ENCODE measurements at regions not wholly inside any gene's neighbourhood (a gene's known extent, or its start where the extent isn't known, plus 50 kb on each side); places are given as distances from the start of the nearest gene placed in this dataset.
A peak's percentile ranks its signal among the peaks of the same experiment; 100 is the strongest.

- H3K27ac ChIP-seq (ENCODE audit: low read length in 2 of 2), result peak overlapping the region; percentile 73 to 78
- intact Hi-C loops (cut with micrococcal nuclease), result loop anchor here (1.0 to 5.0 kb wide), 6 partner anchors 110 to 1014 kb away; no protein-coding TSS in a partner anchor
- peak; percentile 89 for TF ChIP-seq CTCF (IDR thresholded peaks at IDR 0.05)
- no peak for TF ChIP-seq EZH2 (IDR thresholded peaks at IDR 0.05; ENCODE audit: borderline replicate concordance, insufficient read depth, low read depth, low read length, poor library complexity, severe bottlenecking)
- ChIA-PET CTCF (interaction anchor here (0.6 to 6.8 kb wide), 42 partner anchors 10 to 1371 kb away, joined by 3 to 572 read pairs (median 8); no protein-coding TSS in a partner anchor), POLR2A (no interaction called here)
- peak overlapping the region; percentile 78 for H2AFZ ChIP-seq (ENCODE audit: insufficient read depth, low read depth, low read length, poor library complexity, severe bottlenecking)
- H3K36me3 ChIP-seq (replicated peaks in 1 of 2; ENCODE audit: control extremely low read depth in 1 of 2, control insufficient read depth in 1 of 2, extremely low read depth in 1 of 2, insufficient read depth in 2 of 2, low read length in 1 of 2), result no peaks in the 10 kb centered on the region
- no peaks in the 10 kb centered on the region for H3K27me3 ChIP-seq (replicated peaks in 1 of 4; ENCODE audit: control extremely low read depth in 1 of 4, control insufficient read depth in 3 of 4, insufficient read depth in 4 of 4, low read length in 3 of 4)
- Mint-ChIP-seq H3K27ac (peak overlapping the region; percentile 56), H3K4me3 (peak overlapping the region; percentile 62), H3K9me3 (ENCODE audit: insufficient read depth) (no peaks in the 10 kb centered on the region), H3K4me1 (peaks cover 29% of the 10 kb centered on the region), H3K27me3 (no peaks in the 10 kb centered on the region)
- no peaks in the 10 kb centered on the region for H3K9me3 ChIP-seq (ENCODE audit: control extremely low read depth in 1 of 3, control insufficient read depth in 2 of 3, insufficient read depth in 1 of 3, low read length in 2 of 3)
- peak; percentile 52 for ATAC-seq (ENCODE audit: low read depth)
- H3K4me2 ChIP-seq (replicated peaks; ENCODE audit: low read depth, low read length, poor library complexity, severe bottlenecking), result peak overlapping the region; percentile 66
- DNase-seq, result peak; percentile 86
- no peaks in the 10 kb centered on the region for H3K79me2 ChIP-seq (ENCODE audit: control insufficient read depth, insufficient read depth, low read length)
- no peaks in the 10 kb centered on the region for H4K20me1 ChIP-seq (ENCODE audit: control insufficient read depth, insufficient read depth, low read length, poor library complexity, severe bottlenecking)
- WGBS (ENCODE audit: insufficient coverage), result 17% methylated on average over 3 of the region's 8 CpGs
- peak overlapping the region; percentile 47 for H3K9ac ChIP-seq (ENCODE audit: low read length)
- H3K4me1 ChIP-seq (ENCODE audit: control insufficient read depth in 2 of 2, insufficient read depth in 2 of 2, low read length in 2 of 2), result peaks cover 16 to 18% of the 10 kb centered on the region in 2 donors
- H3K4me3 ChIP-seq (ENCODE audit: control extremely low read depth in 1 of 5, extremely low read depth in 1 of 5, insufficient read depth in 1 of 5, low read depth in 2 of 5, low read length in 4 of 5), result peak overlapping the region in 1 of 5 experiments; percentile 43
Observed at GRCh38 chr1:66446261-66447001, 87.5 kb upstream of the SGIP1 start.

GRCh38 chr1:66450043-66450514 is 83.9 kb upstream of the SGIP1 start:
- POLR2A ChIA-PET, result no interaction called here
- TF ChIP-seq EZH2 (IDR thresholded peaks at IDR 0.05; ENCODE audit: borderline replicate concordance, insufficient read depth, low read depth, low read length, poor library complexity, severe bottlenecking) (no peak), CTCF (IDR thresholded peaks at IDR 0.05) (no peak)

More at GRCh38 chr1:66450043-66450514, 83.9 kb upstream of the SGIP1 start:
- Mint-ChIP-seq H3K27me3 (no peaks in the 10 kb centered on the region), H3K4me1 (peaks cover 15% of the 10 kb centered on the region), H3K27ac (no peak overlapping the region), H3K9me3 (ENCODE audit: insufficient read depth) (no peaks in the 10 kb centered on the region), H3K4me3 (no peak overlapping the region)
- ATAC-seq (ENCODE audit: low read depth) (no peak), DNase-seq (no peak)
- Histone ChIP-seq H3K36me3 (replicated peaks in 1 of 2; ENCODE audit: control extremely low read depth in 1 of 2, control insufficient read depth in 1 of 2, extremely low read depth in 1 of 2, insufficient read depth in 2 of 2, low read length in 1 of 2) (no peaks in the 10 kb centered on the region), H3K4me1 (ENCODE audit: control insufficient read depth in 2 of 2, insufficient read depth in 2 of 2, low read length in 2 of 2) (peaks cover 13% of the 10 kb centered on the region in 2 donors), H3K4me3 (ENCODE audit: control extremely low read depth in 1 of 5, extremely low read depth in 1 of 5, insufficient read depth in 1 of 5, low read depth in 2 of 5, low read length in 4 of 5) (no peak overlapping the region), H2AFZ (ENCODE audit: insufficient read depth, low read depth, low read length, poor library complexity, severe bottlenecking) (no peak overlapping the region), H3K27ac (ENCODE audit: low read length in 2 of 2) (no peak overlapping the region), H3K9ac (ENCODE audit: low read length) (no peak overlapping the region), H3K79me2 (ENCODE audit: control insufficient read depth, insufficient read depth, low read length) (no peaks in the 10 kb centered on the region), H3K4me2 (replicated peaks; ENCODE audit: low read depth, low read length, poor library complexity, severe bottlenecking) (no peak overlapping the region), H4K20me1 (ENCODE audit: control insufficient read depth, insufficient read depth, low read length, poor library complexity, severe bottlenecking) (no peaks in the 10 kb centered on the region), H3K27me3 (replicated peaks in 1 of 4; ENCODE audit: control extremely low read depth in 1 of 4, control insufficient read depth in 3 of 4, insufficient read depth in 4 of 4, low read length in 3 of 4) (no peaks in the 10 kb centered on the region), H3K9me3 (ENCODE audit: control extremely low read depth in 1 of 3, control insufficient read depth in 2 of 3, insufficient read depth in 1 of 3, low read length in 2 of 3) (no peaks in the 10 kb centered on the region)
- intact Hi-C loops (cut with micrococcal nuclease), result no loop called here
- whole genome bisulfite sequencing (ENCODE audit: insufficient coverage), result 95% methylated on average over 2 of the region's 3 CpGs
- CTCF ChIA-PET, result interaction anchor here (1.1 to 3.5 kb wide), 14 partner anchors 11 to 494 kb away, joined by 3 to 31 read pairs (median 5); no protein-coding TSS in a partner anchor

Data from B cell (primary cell).